Psoas muscle (tissue), 7 donors: ENCODE measurements at regions not wholly inside any gene's neighbourhood (a gene's known extent, or its start where the extent isn't known, plus 50 kb on each side); places are given as distances from the start of the nearest gene placed in this dataset.

Experiments
- ATAC-seq, 4 donors: fragments of 200-7000 bp; cut with Tn5 transposase; one replicate each; pipeline ENCODE4 v1.9.1; 2020; ENCODE audit warnings: moderate library complexity in 3 of 4, mild to moderate bottlenecking in 2 of 4
- DNase-seq, 2 donors: peaks; one replicate each; pipeline ENCODE4 v3.0.0-alpha.2; 2020
- H3K27ac ChIP-seq: fragments of 200-600 bp; one replicate; pipeline ENCODE4 v1.8.0; 2022
- H3K27me3 ChIP-seq, 3 donors: fragments of 200-600 bp in 1 of 3; one replicate each; pipeline versions ENCODE4 v1.6.1 to v1.8.0; 2013 to 2022; ENCODE audit warnings: low read length in 2 of 3, mild to moderate bottlenecking in 2 of 3, moderate library complexity in 1 of 3; ENCODE audit not compliant: insufficient read depth in 3 of 3
- H3K36me3 ChIP-seq, 2 donors: fragments of 200-600 bp in 1 of 2; one replicate each; pipeline versions ENCODE4 v1.6.1 to v1.8.0; 2013 to 2022; ENCODE audit warnings: low read depth in 1 of 2, mild to moderate bottlenecking in 1 of 2, moderate library complexity in 1 of 2; ENCODE audit not compliant: insufficient read depth in 1 of 2
- H3K4me1 ChIP-seq: fragments of 200-600 bp; one replicate; pipeline ENCODE4 v1.8.0; 2022
- H3K4me3 ChIP-seq: fragments of 200-600 bp; one replicate; pipeline ENCODE4 v1.8.0; 2022; ENCODE audit warnings: mild to moderate bottlenecking
- H3K9me3 ChIP-seq: fragments of 200-600 bp; one replicate; pipeline ENCODE4 v1.8.0; 2022
- CTCF ChIP-seq: fragments of 200-600 bp; IDR thresholded peaks from one replicate; pipeline ENCODE4 v1.8.0; 2022; ENCODE audit warnings: antibody characterized with exemption
- WGBS, 3 donors: extraction: QIAGEN DNeasy Blood & Tissue Kit; methylation state at CpG; one replicate each; pipeline versions ENCODE4 v1.1.6 to v1.1.7; 2013; 5-methylcytosine and 5-hydroxymethylcytosine counted together
- intact Hi-C, 2 donors: fragments of 100-400 bp; cut with DNase I; formaldehyde crosslinking; loops; one replicate each; pipeline versions ENCODE4 v1.11.0 to v1.14.2; 2022
- donor health status: healthy with polysubstance abuse.
- donor health status: DM: no; HTN: no; CAD: no; lungs with moderate emphysema.
- donor health status: Bipolar disorder and iron deficiency.
- donor health status: healthy.
- donor health status: DM: yes; HTN: yes; CAD: no.
- donor health status: DM: no; HTN: no; CAD: no.
- donor health status: DM: yes; HTN: yes; CAD: no.

- Histone ChIP-seq H3K4me3 (no peak overlapping the region), H3K9me3 (no peaks in the 10 kb centered on the region), H3K27ac (no peak overlapping the region), H3K36me3 (no peaks in the 10 kb centered on the region), H3K4me1 (no peaks in the 10 kb centered on the region), H3K27me3 (peaks cover 0 to 5% (median 0%) of the 10 kb centered on the region in 3 donors)
- WGBS, 3 donors = 83 to 92% (median 89%) methylated on average over 1 of the region's 1 CpG
- ATAC-seq (no peak), DNase-seq (no peak)
- intact Hi-C loops = no loop called here
- no peak for TF ChIP-seq CTCF
These were observed 147.8 kb upstream of the RASSF8 start for GRCh38 chr12:25810683-25811082.

- TF ChIP-seq CTCF = no peak
- no peaks in the 10 kb centered on the region for H3K36me3 ChIP-seq
- peaks cover 0 to 5% (median 0%) of the 10 kb centered on the region in 3 donors for H3K27me3 ChIP-seq
- H3K4me1 ChIP-seq = no peaks in the 10 kb centered on the region
- ATAC-seq = no peak
- H3K4me3 ChIP-seq = no peak overlapping the region
- H3K9me3 ChIP-seq = no peaks in the 10 kb centered on the region
- no peak for DNase-seq
- 46 to 50% (median 47%) methylated on average over 5 of the region's 5 CpGs for WGBS, 3 donors
- no peak overlapping the region for H3K27ac ChIP-seq
- intact Hi-C loops = no loop called here
These were observed 146.8 kb upstream of the RASSF8 start for GRCh38 chr12:25811656-25812126.

- peaks cover 0 to 2% (median 1%) of the 10 kb centered on the region in 3 donors for H3K27me3 ChIP-seq
- no peak overlapping the region for H3K4me3 ChIP-seq
- H3K27ac ChIP-seq = no peak overlapping the region
- no peak for ATAC-seq
- intact Hi-C loops = no loop called here
- H3K36me3 ChIP-seq = no peaks in the 10 kb centered on the region
- H3K9me3 ChIP-seq = no peaks in the 10 kb centered on the region
- WGBS, 3 donors = 78 to 81% (median 80%) methylated on average over 4 of the region's 4 CpGs
- DNase-seq = no peak
- no peaks in the 10 kb centered on the region for H3K4me1 ChIP-seq
- no peak for TF ChIP-seq CTCF
These were observed 146.2 kb upstream of the RASSF8 start for GRCh38 chr12:25812295-25812694.

GRCh38 chr12:25813843-25814242 lies 144.6 kb upstream of the RASSF8 start:
- intact Hi-C loops = no loop called here
- no peak for DNase-seq
- no peaks in the 10 kb centered on the region for H3K9me3 ChIP-seq
- ATAC-seq = no peak
- H3K4me3 ChIP-seq = no peak overlapping the region
- no peak for TF ChIP-seq CTCF
- WGBS, 3 donors = 90 to 95% (median 90%) methylated on average over 5 of the region's 5 CpGs
- no peak overlapping the region for H3K27ac ChIP-seq
- H3K4me1 ChIP-seq = no peaks in the 10 kb centered on the region
- H3K36me3 ChIP-seq = no peaks in the 10 kb centered on the region
- H3K27me3 ChIP-seq = peaks cover 0 to 3% (median 2%) of the 10 kb centered on the region in 3 donors

GRCh38 chr12:25816637-25817036 lies 141.8 kb upstream of the RASSF8 start:
- H3K4me3 ChIP-seq = no peak overlapping the region
- H3K27me3 ChIP-seq = peaks cover 0 to 3% (median 2%) of the 10 kb centered on the region in 3 donors
- no peak for TF ChIP-seq CTCF
- H3K9me3 ChIP-seq = no peaks in the 10 kb centered on the region
- no peaks in the 10 kb centered on the region for H3K4me1 ChIP-seq
- intact Hi-C loops = no loop called here
- H3K27ac ChIP-seq = no peak overlapping the region
- 88 to 98% (median 95%) methylated on average over 3 of the region's 3 CpGs for WGBS, 3 donors
- no peak for ATAC-seq
- no peaks in the 10 kb centered on the region for H3K36me3 ChIP-seq
- DNase-seq = no peak
